GM23338 (cell line): ENCODE measurements at regions not wholly inside any gene's neighbourhood (a gene's known extent, or its start where the extent isn't known, plus 50 kb on each side); places are given as distances from the start of the nearest gene placed in this dataset.

Experiments used
- ATAC-seq: fragments of 200-7000 bp; cut with Tn5 transposase; 3 replicates; pipeline ENCODE4 v1.9.1; 2020
- DNase-seq: peaks from one replicate; pipeline ENCODE4 v3.0.0-alpha.2; 2015; ENCODE audit warnings: low spot score
- H2AFZ ChIP-seq: fragments of 200-600 bp; sonication (generic); 2 replicates; pipeline ENCODE4 v1.8.0; 2016; ENCODE audit warnings: antibody characterized with exemption, mild to moderate bottlenecking, moderate library complexity
- H3F3A ChIP-seq: fragments of 200-600 bp; sonication (generic); replicated peaks from 2 replicates; pipeline ENCODE4 v1.8.0; 2017; ENCODE audit warnings: antibody characterized with exemption, mixed run types, low read depth
- H3K27ac ChIP-seq: fragments of 200-600 bp; sonication (generic); 2 replicates; pipeline ENCODE4 v1.6.1; 2016; ENCODE audit warnings: low read depth
- H3K27me3 ChIP-seq: fragments of 200-600 bp; sonication (generic); 2 replicates; pipeline ENCODE4 v1.8.0; 2016; ENCODE audit warnings: mild to moderate bottlenecking, mixed run types, moderate library complexity; ENCODE audit not compliant: insufficient read depth
- H3K36me3 ChIP-seq: fragments of 200-600 bp; sonication (generic); 2 replicates; pipeline ENCODE4 v1.8.0; 2016; ENCODE audit warnings: mild to moderate bottlenecking; ENCODE audit not compliant: insufficient read depth
- H3K4me1 ChIP-seq: fragments of 200-600 bp; sonication (generic); 2 replicates; pipeline ENCODE4 v1.8.0; 2016; ENCODE audit warnings: mild to moderate bottlenecking, moderate library complexity; ENCODE audit not compliant: insufficient read depth
- H3K4me2 ChIP-seq: fragments of 200-600 bp; sonication (generic); 2 replicates; pipeline ENCODE4 v1.7.1; 2017; ENCODE audit warnings: mixed run types
- H3K4me3 ChIP-seq: fragments of 200-600 bp; sonication (generic); 2 replicates; pipeline ENCODE4 v1.6.1; 2016; ENCODE audit warnings: mixed run types
- H3K79me2 ChIP-seq: fragments of 200-600 bp; sonication (generic); replicated peaks from 2 replicates; pipeline ENCODE4 v1.8.0; 2017; ENCODE audit warnings: mild to moderate bottlenecking; ENCODE audit not compliant: insufficient read depth
- H3K9me2 ChIP-seq: fragments of 200-600 bp; sonication (generic); 2 replicates; pipeline ENCODE4 v1.8.0; 2017; ENCODE audit not compliant: insufficient read depth
- H4K20me1 ChIP-seq: fragments of 200-600 bp; sonication (generic); replicated peaks from 2 replicates; pipeline ENCODE4 v1.8.0; 2017; ENCODE audit warnings: mild to moderate bottlenecking; ENCODE audit not compliant: insufficient read depth
- H3K27ac Mint-ChIP-seq: 2 replicates; pipeline ENCODE4 v1.8.0; 2020; ENCODE audit warnings: inconsistent platforms, mild to moderate bottlenecking, moderate library complexity, mixed read lengths
- H3K27me3 Mint-ChIP-seq: 3 replicates; pipeline ENCODE4 v1.8.0; 2022; ENCODE audit warnings: low read depth, mild to moderate bottlenecking, moderate library complexity, mixed read lengths, inconsistent platforms; ENCODE audit not compliant: insufficient read depth, poor library complexity
- H3K36me3 Mint-ChIP-seq: 3 replicates; pipeline ENCODE4 v1.8.0; 2021; ENCODE audit warnings: low read depth, mild to moderate bottlenecking, inconsistent platforms, moderate library complexity, mixed read lengths
- H3K4me1 Mint-ChIP-seq: 3 replicates; pipeline ENCODE4 v1.8.0; 2020; ENCODE audit warnings: mild to moderate bottlenecking, inconsistent platforms, mixed read lengths
- H3K4me3 Mint-ChIP-seq: 3 replicates; pipeline ENCODE4 v1.8.0; 2021; ENCODE audit warnings: moderate library complexity, mild to moderate bottlenecking, inconsistent platforms, mixed read lengths
- H3K9me3 Mint-ChIP-seq: 3 replicates; pipeline ENCODE4 v1.8.0; 2020; ENCODE audit warnings: moderate library complexity, mild to moderate bottlenecking, inconsistent platforms, mixed read lengths
- CREB1 ChIP-seq: fragments of 250-450 bp; sonication (Bioruptor Pico); IDR thresholded peaks from 2 replicates; pipeline ENCODE4 v1.5.0; 2020; ENCODE audit warnings: low read depth, mild to moderate bottlenecking, moderate library complexity
- EZH2 ChIP-seq: fragments of 200-600 bp; sonication (generic); IDR thresholded peaks from one replicate; pipeline ENCODE4 v1.8.0; 2017; ENCODE audit warnings: antibody characterized with exemption, mild to moderate bottlenecking, low read depth; ENCODE audit not compliant: unreplicated experiment
- EZH2phosphoT487 ChIP-seq: fragments of 200-600 bp; sonication (generic); IDR thresholded peaks from one replicate; pipeline ENCODE4 v1.8.1; 2018; ENCODE audit warnings: antibody characterized with exemption; ENCODE audit not compliant: unreplicated experiment
- JUNB ChIP-seq: IDR thresholded peaks from one replicate; pipeline ENCODE4 v1.6.1; 2016; ENCODE audit warnings: antibody characterized with exemption; ENCODE audit not compliant: unreplicated experiment
- NANOG ChIP-seq: IDR thresholded peaks from 2 replicates; pipeline ENCODE4 v1.6.1; 2016; ENCODE audit warnings: antibody characterized with exemption, borderline replicate concordance
- POLR2AphosphoS5 ChIP-seq: IDR thresholded peaks from 2 replicates; pipeline ENCODE4 v1.6.1; 2016; ENCODE audit warnings: antibody characterized with exemption, low read depth
- STAT1 ChIP-seq: IDR thresholded peaks from one replicate; pipeline ENCODE4 v1.6.1; 2016; ENCODE audit warnings: antibody characterized with exemption; ENCODE audit not compliant: unreplicated experiment
- ZNF114 ChIP-seq: fragments of 250-450 bp; sonication (Bioruptor Pico); IDR thresholded peaks from 2 replicates; pipeline ENCODE4 v1.5.0; 2020; ENCODE audit warnings: mild to moderate bottlenecking, moderate library complexity
- ZNF331 ChIP-seq: fragments of 250-450 bp; sonication (Bioruptor Pico); IDR thresholded peaks from 2 replicates; pipeline ENCODE4 v1.5.0; 2020; ENCODE audit warnings: low read depth, mild to moderate bottlenecking, moderate library complexity
- TF ChIP-seq, protein P1 (sequence below): IDR thresholded peaks from 2 replicates; pipeline ENCODE4 v1.6.1; 2016; ENCODE audit warnings: antibody characterized with exemption
- TF ChIP-seq, protein P2 (sequence below): fragments of 250-450 bp; sonication (Bioruptor Pico); IDR thresholded peaks from 2 replicates; pipeline ENCODE4 v1.5.0; 2020; ENCODE audit warnings: mild to moderate bottlenecking, moderate library complexity
- TF ChIP-seq, protein P3 (sequence below): IDR thresholded peaks from one replicate; pipeline ENCODE4 v1.6.1; 2018; ENCODE audit warnings: antibody characterized with exemption; ENCODE audit not compliant: unreplicated experiment
- TF ChIP-seq, protein P4 (sequence below), 2 experiments: fragments of 200-600 bp in 1 of 2; sonication (generic) in 1 of 2; conservative IDR thresholded peaks; 2 replicates each; pipeline versions ENCODE4 v1.5.1 to v1.6.1; 2016 to 2017; ENCODE audit warnings: antibody characterized with exemption in 2 of 2, low read depth in 2 of 2, mild to moderate bottlenecking in 2 of 2, moderate library complexity in 1 of 2

DNA sequence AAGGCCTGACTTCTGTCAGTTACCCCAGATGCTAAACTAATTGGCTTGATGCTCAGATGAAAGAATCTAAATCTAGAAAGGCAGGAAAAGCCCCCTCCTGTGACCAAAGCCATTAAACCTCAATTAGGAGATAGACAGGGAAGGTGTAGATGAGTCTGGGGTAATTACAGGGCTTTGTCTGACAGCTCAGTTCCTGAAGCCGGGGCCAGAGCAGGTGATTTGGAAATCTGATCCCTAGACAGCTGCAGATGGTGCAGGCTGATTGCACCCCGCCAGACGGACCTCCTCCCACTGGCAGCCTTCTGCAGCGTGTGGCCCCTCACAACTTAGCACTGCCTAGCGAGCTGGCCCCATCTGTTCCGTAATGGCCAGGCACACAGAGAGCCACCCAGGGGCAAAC, 395.1 kb downstream of the HLX start:
- Histone ChIP-seq H3K4me1 (no peaks in the 10 kb centered on the region), H2AFZ (no peak overlapping the region)

More for the DNA sequence above, 395.1 kb downstream of the HLX start:
- no peaks in the 10 kb centered on the region for H3F3A ChIP-seq
- Mint-ChIP-seq H3K4me3 (no peak overlapping the region), H3K4me1 (peaks cover 3% of the 10 kb centered on the region; the same call in 2 of the 3 replicates), H3K9me3 (no peaks in the 10 kb centered on the region), H3K27ac (no peak overlapping the region), H3K27me3 (peaks cover 1% of the 10 kb centered on the region), H3K36me3 (no peaks in the 10 kb centered on the region)
- TF ChIP-seq ZNF114 (CRISPR knock-in tag) = no peak
- no peak for TF ChIP-seq JUNB
- TF ChIP-seq, protein P1, sequence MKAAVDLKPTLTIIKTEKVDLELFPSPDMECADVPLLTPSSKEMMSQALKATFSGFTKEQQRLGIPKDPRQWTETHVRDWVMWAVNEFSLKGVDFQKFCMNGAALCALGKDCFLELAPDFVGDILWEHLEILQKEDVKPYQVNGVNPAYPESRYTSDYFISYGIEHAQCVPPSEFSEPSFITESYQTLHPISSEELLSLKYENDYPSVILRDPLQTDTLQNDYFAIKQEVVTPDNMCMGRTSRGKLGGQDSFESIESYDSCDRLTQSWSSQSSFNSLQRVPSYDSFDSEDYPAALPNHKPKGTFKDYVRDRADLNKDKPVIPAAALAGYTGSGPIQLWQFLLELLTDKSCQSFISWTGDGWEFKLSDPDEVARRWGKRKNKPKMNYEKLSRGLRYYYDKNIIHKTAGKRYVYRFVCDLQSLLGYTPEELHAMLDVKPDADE = no peak
- TF ChIP-seq, protein P2, sequence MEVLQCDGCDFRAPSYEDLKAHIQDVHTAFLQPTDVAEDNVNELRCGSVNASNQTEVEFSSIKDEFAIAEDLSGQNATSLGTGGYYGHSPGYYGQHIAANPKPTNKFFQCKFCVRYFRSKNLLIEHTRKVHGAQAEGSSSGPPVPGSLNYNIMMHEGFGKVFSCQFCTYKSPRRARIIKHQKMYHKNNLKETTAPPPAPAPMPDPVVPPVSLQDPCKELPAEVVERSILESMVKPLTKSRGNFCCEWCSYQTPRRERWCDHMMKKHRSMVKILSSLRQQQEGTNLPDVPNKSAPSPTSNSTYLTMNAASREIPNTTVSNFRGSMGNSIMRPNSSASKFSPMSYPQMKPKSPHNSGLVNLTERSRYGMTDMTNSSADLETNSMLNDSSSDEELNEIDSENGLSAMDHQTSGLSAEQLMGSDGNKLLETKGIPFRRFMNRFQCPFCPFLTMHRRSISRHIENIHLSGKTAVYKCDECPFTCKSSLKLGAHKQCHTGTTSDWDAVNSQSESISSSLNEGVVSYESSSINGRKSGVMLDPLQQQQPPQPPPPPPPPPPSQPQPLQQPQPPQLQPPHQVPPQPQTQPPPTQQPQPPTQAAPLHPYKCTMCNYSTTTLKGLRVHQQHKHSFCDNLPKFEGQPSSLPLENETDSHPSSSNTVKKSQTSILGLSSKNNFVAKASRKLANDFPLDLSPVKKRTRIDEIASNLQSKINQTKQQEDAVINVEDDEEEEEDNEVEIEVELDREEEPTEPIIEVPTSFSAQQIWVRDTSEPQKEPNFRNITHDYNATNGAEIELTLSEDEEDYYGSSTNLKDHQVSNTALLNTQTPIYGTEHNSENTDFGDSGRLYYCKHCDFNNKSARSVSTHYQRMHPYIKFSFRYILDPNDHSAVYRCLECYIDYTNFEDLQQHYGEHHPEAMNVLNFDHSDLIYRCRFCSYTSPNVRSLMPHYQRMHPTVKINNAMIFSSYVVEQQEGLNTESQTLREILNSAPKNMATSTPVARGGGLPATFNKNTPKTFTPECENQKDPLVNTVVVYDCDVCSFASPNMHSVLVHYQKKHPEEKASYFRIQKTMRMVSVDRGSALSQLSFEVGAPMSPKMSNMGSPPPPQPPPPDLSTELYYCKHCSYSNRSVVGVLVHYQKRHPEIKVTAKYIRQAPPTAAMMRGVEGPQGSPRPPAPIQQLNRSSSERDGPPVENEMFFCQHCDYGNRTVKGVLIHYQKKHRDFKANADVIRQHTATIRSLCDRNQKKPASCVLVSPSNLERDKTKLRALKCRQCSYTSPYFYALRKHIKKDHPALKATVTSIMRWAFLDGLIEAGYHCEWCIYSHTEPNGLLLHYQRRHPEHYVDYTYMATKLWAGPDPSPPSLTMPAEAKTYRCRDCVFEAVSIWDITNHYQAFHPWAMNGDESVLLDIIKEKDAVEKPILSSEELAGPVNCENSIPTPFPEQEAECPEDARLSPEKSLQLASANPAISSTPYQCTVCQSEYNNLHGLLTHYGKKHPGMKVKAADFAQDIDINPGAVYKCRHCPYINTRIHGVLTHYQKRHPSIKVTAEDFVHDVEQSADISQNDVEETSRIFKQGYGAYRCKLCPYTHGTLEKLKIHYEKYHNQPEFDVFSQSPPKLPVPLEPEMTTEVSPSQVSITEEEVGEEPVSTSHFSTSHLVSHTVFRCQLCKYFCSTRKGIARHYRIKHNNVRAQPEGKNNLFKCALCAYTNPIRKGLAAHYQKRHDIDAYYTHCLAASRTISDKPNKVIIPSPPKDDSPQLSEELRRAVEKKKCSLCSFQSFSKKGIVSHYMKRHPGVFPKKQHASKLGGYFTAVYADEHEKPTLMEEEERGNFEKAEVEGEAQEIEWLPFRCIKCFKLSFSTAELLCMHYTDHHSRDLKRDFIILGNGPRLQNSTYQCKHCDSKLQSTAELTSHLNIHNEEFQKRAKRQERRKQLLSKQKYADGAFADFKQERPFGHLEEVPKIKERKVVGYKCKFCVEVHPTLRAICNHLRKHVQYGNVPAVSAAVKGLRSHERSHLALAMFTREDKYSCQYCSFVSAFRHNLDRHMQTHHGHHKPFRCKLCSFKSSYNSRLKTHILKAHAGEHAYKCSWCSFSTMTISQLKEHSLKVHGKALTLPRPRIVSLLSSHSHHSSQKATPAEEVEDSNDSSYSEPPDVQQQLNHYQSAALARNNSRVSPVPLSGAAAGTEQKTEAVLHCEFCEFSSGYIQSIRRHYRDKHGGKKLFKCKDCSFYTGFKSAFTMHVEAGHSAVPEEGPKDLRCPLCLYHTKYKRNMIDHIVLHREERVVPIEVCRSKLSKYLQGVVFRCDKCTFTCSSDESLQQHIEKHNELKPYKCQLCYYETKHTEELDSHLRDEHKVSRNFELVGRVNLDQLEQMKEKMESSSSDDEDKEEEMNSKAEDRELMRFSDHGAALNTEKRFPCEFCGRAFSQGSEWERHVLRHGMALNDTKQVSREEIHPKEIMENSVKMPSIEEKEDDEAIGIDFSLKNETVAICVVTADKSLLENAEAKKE (CRISPR knock-in tag) = no peak
- no peak for TF ChIP-seq NANOG
- TF ChIP-seq STAT1 = no peak
- TF ChIP-seq, protein P3, sequence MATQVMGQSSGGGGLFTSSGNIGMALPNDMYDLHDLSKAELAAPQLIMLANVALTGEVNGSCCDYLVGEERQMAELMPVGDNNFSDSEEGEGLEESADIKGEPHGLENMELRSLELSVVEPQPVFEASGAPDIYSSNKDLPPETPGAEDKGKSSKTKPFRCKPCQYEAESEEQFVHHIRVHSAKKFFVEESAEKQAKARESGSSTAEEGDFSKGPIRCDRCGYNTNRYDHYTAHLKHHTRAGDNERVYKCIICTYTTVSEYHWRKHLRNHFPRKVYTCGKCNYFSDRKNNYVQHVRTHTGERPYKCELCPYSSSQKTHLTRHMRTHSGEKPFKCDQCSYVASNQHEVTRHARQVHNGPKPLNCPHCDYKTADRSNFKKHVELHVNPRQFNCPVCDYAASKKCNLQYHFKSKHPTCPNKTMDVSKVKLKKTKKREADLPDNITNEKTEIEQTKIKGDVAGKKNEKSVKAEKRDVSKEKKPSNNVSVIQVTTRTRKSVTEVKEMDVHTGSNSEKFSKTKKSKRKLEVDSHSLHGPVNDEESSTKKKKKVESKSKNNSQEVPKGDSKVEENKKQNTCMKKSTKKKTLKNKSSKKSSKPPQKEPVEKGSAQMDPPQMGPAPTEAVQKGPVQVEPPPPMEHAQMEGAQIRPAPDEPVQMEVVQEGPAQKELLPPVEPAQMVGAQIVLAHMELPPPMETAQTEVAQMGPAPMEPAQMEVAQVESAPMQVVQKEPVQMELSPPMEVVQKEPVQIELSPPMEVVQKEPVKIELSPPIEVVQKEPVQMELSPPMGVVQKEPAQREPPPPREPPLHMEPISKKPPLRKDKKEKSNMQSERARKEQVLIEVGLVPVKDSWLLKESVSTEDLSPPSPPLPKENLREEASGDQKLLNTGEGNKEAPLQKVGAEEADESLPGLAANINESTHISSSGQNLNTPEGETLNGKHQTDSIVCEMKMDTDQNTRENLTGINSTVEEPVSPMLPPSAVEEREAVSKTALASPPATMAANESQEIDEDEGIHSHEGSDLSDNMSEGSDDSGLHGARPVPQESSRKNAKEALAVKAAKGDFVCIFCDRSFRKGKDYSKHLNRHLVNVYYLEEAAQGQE = no peak
- TF ChIP-seq EZH2 = no peak
- TF ChIP-seq, protein P4, sequence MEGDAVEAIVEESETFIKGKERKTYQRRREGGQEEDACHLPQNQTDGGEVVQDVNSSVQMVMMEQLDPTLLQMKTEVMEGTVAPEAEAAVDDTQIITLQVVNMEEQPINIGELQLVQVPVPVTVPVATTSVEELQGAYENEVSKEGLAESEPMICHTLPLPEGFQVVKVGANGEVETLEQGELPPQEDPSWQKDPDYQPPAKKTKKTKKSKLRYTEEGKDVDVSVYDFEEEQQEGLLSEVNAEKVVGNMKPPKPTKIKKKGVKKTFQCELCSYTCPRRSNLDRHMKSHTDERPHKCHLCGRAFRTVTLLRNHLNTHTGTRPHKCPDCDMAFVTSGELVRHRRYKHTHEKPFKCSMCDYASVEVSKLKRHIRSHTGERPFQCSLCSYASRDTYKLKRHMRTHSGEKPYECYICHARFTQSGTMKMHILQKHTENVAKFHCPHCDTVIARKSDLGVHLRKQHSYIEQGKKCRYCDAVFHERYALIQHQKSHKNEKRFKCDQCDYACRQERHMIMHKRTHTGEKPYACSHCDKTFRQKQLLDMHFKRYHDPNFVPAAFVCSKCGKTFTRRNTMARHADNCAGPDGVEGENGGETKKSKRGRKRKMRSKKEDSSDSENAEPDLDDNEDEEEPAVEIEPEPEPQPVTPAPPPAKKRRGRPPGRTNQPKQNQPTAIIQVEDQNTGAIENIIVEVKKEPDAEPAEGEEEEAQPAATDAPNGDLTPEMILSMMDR (conservative IDR thresholded peaks at IDR 0.05; ENCODE audit: low read depth in 2 of 2) = no peak
- no peak for TF ChIP-seq ZNF331 (CRISPR knock-in tag)
- TF ChIP-seq EZH2phosphoT487 = no peak
- no peak for TF ChIP-seq POLR2AphosphoS5
- TF ChIP-seq CREB1 (CRISPR knock-in tag) = no peak
- no peak overlapping the region for H3K27ac ChIP-seq
- no peaks in the 10 kb centered on the region for H3K79me2 ChIP-seq
- DNase-seq = peak; percentile 3
- H3K4me2 ChIP-seq = no peak overlapping the region
- ATAC-seq = no peak
- no peaks in the 10 kb centered on the region for H4K20me1 ChIP-seq
- no peaks in the 10 kb centered on the region for H3K27me3 ChIP-seq
- H3K9me2 ChIP-seq = peaks cover 7% of the 10 kb centered on the region; the same call in 1 of the 2 replicates
- no peak overlapping the region for H3K4me3 ChIP-seq
- H3K36me3 ChIP-seq = no peaks in the 10 kb centered on the region
